NCI-H146 (cell line): ENCODE measurements at regions not wholly inside any gene's neighbourhood (a gene's known extent, or its start where the extent isn't known, plus 50 kb on each side); places are given as distances from the start of the nearest gene placed in this dataset.
"Not testable (repeated sequence)": the region's sequence is repeated elsewhere in the genome, so short reads cannot be mapped to it uniquely, and the experiment has no call there.

Experiments used
- DNase-seq: peaks from one replicate; lab custom pipeline; 2025; lab: John Stamatoyannopoulos, UW

- no peak for DNase-seq
Observed at GRCh38 chr5:116778651-116779280, 204.1 kb upstream of the SEMA6A start.

GRCh38 chr5:116778032-116778431, 203.4 kb upstream of the SEMA6A start:
- DNase-seq: no peak

GRCh38 chr5:116773926-116774325, 199.3 kb upstream of the SEMA6A start:
- no peak for DNase-seq

GRCh38 chr5:116772806-116773205, 198.2 kb upstream of the SEMA6A start:
- no peak for DNase-seq

- DNase-seq: no peak
Observed at GRCh38 chr5:116772152-116772501, 197.5 kb upstream of the SEMA6A start.

- no peak for DNase-seq
Observed at GRCh38 chr5:116771466-116772151, 197.0 kb upstream of the SEMA6A start.

GRCh38 chr5:116769953-116770352, 195.3 kb upstream of the SEMA6A start:
- not testable (repeated sequence) for DNase-seq

- no peak for DNase-seq
Observed at GRCh38 chr5:116769470-116769869, 194.8 kb upstream of the SEMA6A start.

GRCh38 chr5:116766470-116766947, 191.9 kb upstream of the SEMA6A start:
- DNase-seq: no peak

- DNase-seq: no peak
Observed at GRCh38 chr5:116765441-116765840, 190.8 kb upstream of the SEMA6A start.

- DNase-seq: no peak
Observed at GRCh38 chr5:116764941-116765340, 190.3 kb upstream of the SEMA6A start.

- DNase-seq: no peak
Observed at GRCh38 chr5:116763987-116764866, 189.6 kb upstream of the SEMA6A start.

GRCh38 chr5:116759860-116760640, 185.4 kb upstream of the SEMA6A start:
- peak; percentile 2 for DNase-seq

GRCh38 chr5:116757326-116757725, 182.7 kb upstream of the SEMA6A start:
- DNase-seq: no peak

- no peak for DNase-seq
Observed at GRCh38 chr5:116756531-116756930, 181.9 kb upstream of the SEMA6A start.

- DNase-seq: no peak
Observed at GRCh38 chr5:116754556-116754955, 179.9 kb upstream of the SEMA6A start.

- DNase-seq: no peak
Observed at GRCh38 chr5:116751684-116752083, 177.1 kb upstream of the SEMA6A start.

GRCh38 chr5:116750631-116751580, 176.3 kb upstream of the SEMA6A start:
- no peak for DNase-seq

- no peak for DNase-seq
Observed at GRCh38 chr5:116747881-116748280, 173.3 kb upstream of the SEMA6A start.

GRCh38 chr5:116746668-116747067, 172.0 kb upstream of the SEMA6A start:
- no peak for DNase-seq

GRCh38 chr5:116740771-116741170, 166.1 kb upstream of the SEMA6A start:
- no peak for DNase-seq
